ENCODE measurements at regions not wholly inside any gene's neighbourhood (a gene's known extent, or its start where the extent isn't known, plus 50 kb on each side); places are given as distances from the start of the nearest gene placed in this dataset.

DNA sequence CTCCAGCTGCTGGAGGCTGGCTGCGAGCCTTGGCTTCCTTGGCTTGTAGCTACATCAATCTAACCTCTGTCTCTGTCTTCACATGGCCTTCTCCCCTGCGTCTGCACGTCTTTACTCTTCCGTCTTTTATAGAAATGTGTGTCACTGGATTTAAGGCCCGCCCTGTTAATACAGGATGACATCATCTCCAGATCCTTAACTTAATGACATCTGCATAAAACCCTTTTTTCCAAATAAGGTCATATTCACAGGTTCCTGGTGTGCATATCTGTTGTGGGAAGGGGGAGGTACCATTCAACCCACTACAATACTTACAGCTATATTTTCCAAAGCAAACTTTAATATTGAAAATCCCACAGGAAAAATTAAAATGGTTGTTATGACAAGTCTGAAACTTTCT lies 165.3 kb upstream of the FOXD3 start:
- TF ChIP-seq, protein P1, sequence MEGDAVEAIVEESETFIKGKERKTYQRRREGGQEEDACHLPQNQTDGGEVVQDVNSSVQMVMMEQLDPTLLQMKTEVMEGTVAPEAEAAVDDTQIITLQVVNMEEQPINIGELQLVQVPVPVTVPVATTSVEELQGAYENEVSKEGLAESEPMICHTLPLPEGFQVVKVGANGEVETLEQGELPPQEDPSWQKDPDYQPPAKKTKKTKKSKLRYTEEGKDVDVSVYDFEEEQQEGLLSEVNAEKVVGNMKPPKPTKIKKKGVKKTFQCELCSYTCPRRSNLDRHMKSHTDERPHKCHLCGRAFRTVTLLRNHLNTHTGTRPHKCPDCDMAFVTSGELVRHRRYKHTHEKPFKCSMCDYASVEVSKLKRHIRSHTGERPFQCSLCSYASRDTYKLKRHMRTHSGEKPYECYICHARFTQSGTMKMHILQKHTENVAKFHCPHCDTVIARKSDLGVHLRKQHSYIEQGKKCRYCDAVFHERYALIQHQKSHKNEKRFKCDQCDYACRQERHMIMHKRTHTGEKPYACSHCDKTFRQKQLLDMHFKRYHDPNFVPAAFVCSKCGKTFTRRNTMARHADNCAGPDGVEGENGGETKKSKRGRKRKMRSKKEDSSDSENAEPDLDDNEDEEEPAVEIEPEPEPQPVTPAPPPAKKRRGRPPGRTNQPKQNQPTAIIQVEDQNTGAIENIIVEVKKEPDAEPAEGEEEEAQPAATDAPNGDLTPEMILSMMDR (IDR thresholded peaks at IDR 0.05), result no peak
- TF ChIP-seq POLR2A (IDR thresholded peaks at IDR 0.05), result no peak

All from testis (tissue), 2 donors.